Adrenal gland (tissue), 9 donors: ENCODE measurements at regions not wholly inside any gene's neighbourhood (a gene's known extent, or its start where the extent isn't known, plus 50 kb on each side); places are given as distances from the start of the nearest gene placed in this dataset.

Experiments
- DNase-seq, 7 donors: peaks; one replicate each; pipeline ENCODE4 v3.0.0-alpha.2; 2019 to 2020
- H3K27ac ChIP-seq, 5 donors: fragments of 200-600 bp; sonication (generic) in 4 of 5; 1 replicate in 3 of 5; 2 replicates in 2 of 5; pipeline versions ENCODE4 v1.5.1 to v1.8.0; 2016 to 2020; ENCODE audit warnings: mild to moderate bottlenecking in 1 of 5
- H3K27me3 ChIP-seq: fragments of 200-600 bp; 2 replicates; pipeline ENCODE4 v1.8.0; 2021
- H3K36me3 ChIP-seq, 2 donors: fragments of 200-600 bp; replicated peaks in 1 of 2; 1 replicate in 1 of 2; 2 replicates in 1 of 2; pipeline versions ENCODE4 v1.5.1 to v1.8.0; 2018 to 2022
- H3K4me1 ChIP-seq, 2 donors: fragments of 200-600 bp; replicated peaks in 1 of 2; 1 replicate in 1 of 2; 2 replicates in 1 of 2; pipeline versions ENCODE4 v1.5.1 to v1.8.0; 2018 to 2021
- H3K4me3 ChIP-seq, 4 donors: fragments of 200-600 bp; sonication (generic) in 3 of 4; one replicate each; pipeline ENCODE4 v1.5.1; 2016 to 2018
- H3K9me3 ChIP-seq, 3 donors: fragments of 200-600 bp; sonication (generic) in 1 of 3; replicated peaks in 1 of 3; 1 replicate in 2 of 3; 2 replicates in 1 of 3; pipeline versions ENCODE4 v1.5.1 to v1.8.0; 2016 to 2021
- CTCF ChIP-seq, 6 experiments: fragments of 450-650 bp in 4 of 6; fragments of 200-600 bp in 2 of 6; sonication (generic) in 1 of 6; IDR thresholded peaks; 1 replicate in 5 of 6; 2 replicates in 1 of 6; pipeline versions ENCODE4 v1.5.1 to v1.8.0; 2016 to 2021; ENCODE audit warnings: antibody characterized with exemption in 6 of 6, mild to moderate bottlenecking in 2 of 6, moderate library complexity in 1 of 6
- POLR2A ChIP-seq, 2 donors: fragments of 450-650 bp; IDR thresholded peaks; one replicate each; pipeline ENCODE4 v1.6.1; 2017; ENCODE audit warnings: antibody characterized with exemption in 2 of 2, mild to moderate bottlenecking in 2 of 2, moderate library complexity in 1 of 2
- WGBS, 4 donors: extraction: QIAGEN DNeasy Blood & Tissue Kit in 2 of 4; methylation state at CpG; one replicate each; pipeline versions ENCODE4 v1.1.5 to v1.1.7; 2013 to 2017; 5-methylcytosine and 5-hydroxymethylcytosine counted together
- intact Hi-C, 2 donors: fragments of 100-400 bp; cut with DNase I; formaldehyde crosslinking; loops; one replicate each; pipeline versions ENCODE4 v1.14.1 to v1.15.0; 2022 to 2023
- donor health status: healthy with polysubstance abuse.
- donor health status: Bipolar disorder and iron deficiency.
- donor health status: DM: yes; HTN: yes; CAD: no.
- donor health status: DM: no; HTN: no; CAD: no.
- donor health status: DM: no; HTN: no; CAD: no.

GRCh38 chr3:144296808-144297207 lies 325.2 kb downstream of the DIPK2A start:
- TF ChIP-seq CTCF (IDR thresholded peaks at IDR 0.05) (no peak), POLR2A (IDR thresholded peaks at IDR 0.05) (no peak)
- no peak overlapping the region for H3K27ac ChIP-seq
- no peaks in the 10 kb centered on the region for H3K36me3 ChIP-seq
- H3K27me3 ChIP-seq: no peaks in the 10 kb centered on the region
- intact Hi-C loops: no loop called here
- peaks cover 0 to 8% (median 0%) of the 10 kb centered on the region in 3 donors for H3K9me3 ChIP-seq
- no peaks in the 10 kb centered on the region for H3K4me1 ChIP-seq
- no peak overlapping the region for H3K4me3 ChIP-seq
- DNase-seq: no peak

DNA sequence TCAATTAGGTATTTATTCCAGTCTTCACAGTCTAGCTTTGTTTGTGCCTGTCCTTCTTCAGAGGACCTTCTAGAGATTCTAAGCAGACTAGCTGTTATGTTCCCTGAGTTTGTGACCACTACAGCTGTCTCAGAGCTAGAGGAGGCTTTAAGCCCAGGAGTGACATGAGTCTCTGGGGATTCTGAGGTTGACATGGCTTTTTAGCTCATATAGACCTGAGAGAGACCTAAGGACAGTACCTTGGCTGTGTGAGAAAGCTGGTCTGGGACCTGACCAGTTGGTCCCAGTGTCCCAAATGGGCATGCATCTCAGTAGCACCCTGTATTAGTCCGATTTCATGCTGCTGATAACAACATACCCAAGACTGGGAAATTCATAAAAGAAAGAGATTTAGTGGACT lies 330.2 kb downstream of the DIPK2A start:
- H3K27ac ChIP-seq: no peak overlapping the region
- no peak overlapping the region for H3K4me3 ChIP-seq
- H3K9me3 ChIP-seq: peaks cover 0 to 8% (median 0%) of the 10 kb centered on the region in 3 donors
- H3K36me3 ChIP-seq: no peaks in the 10 kb centered on the region
- H3K4me1 ChIP-seq: no peaks in the 10 kb centered on the region
- intact Hi-C loops: no loop called here
- no peak for TF ChIP-seq CTCF (IDR thresholded peaks at IDR 0.05)
- no peak for TF ChIP-seq POLR2A (IDR thresholded peaks at IDR 0.05)
- no peaks in the 10 kb centered on the region for H3K27me3 ChIP-seq
- 60 to 82% (median 72%) methylated on average over 1 of the region's 1 CpG for WGBS, 4 donors
- no peak for DNase-seq

DNA sequence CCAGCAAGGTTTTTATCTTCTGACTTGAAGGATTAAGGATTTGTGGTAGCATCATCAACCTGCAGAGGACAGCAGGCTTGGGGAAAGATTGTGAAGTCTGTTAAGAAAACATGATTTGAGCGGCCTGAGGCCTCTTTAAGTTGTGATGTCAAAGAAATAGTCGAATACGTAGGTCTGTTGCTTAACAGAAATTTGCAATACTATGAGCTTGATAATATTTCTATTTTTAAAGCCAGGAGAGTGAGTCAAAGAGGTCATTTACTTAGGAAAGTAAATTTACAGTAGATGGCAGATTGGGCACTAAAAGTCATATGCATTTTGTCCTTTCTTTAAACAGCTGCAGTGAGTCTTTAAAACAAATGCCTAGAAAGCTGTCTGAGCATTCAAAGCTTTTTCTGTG lies 336.3 kb downstream of the DIPK2A start:
- H3K9me3 ChIP-seq: no peaks in the 10 kb centered on the region
- H3K4me1 ChIP-seq: no peaks in the 10 kb centered on the region
- 64 to 73% (median 68%) methylated on average over 3 of the region's 3 CpGs for WGBS, 4 donors
- no peak for TF ChIP-seq POLR2A (IDR thresholded peaks at IDR 0.05)
- no peak for TF ChIP-seq CTCF (IDR thresholded peaks at IDR 0.05)
- no peak overlapping the region for H3K4me3 ChIP-seq
- H3K27ac ChIP-seq: no peak overlapping the region
- no peaks in the 10 kb centered on the region for H3K27me3 ChIP-seq
- H3K36me3 ChIP-seq: no peaks in the 10 kb centered on the region
- intact Hi-C loops: no loop called here
- no peak for DNase-seq

DNA sequence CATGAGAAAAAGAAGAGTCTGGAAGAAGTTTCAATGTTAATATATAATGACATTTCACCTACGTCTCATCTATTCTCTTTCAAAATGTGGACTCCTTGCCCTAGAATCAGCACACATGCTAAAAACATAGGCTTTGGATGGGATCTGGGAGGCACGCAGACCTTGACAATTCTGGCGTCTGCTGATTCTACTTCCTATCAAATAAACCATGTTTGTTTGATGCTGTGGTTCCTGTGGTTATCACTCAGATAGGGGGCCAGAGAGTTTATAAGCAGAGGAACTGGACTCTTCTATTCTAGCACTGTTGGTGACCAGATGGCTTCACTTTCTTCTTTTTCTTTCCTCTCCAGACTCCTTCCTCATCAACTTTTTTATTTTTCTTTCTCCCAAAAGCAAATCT lies 336.8 kb downstream of the DIPK2A start:
- WGBS, 4 donors: 61 to 79% (median 63%) methylated on average over 3 of the region's 3 CpGs
- H3K9me3 ChIP-seq: no peaks in the 10 kb centered on the region
- no peak overlapping the region for H3K4me3 ChIP-seq
- no peak for TF ChIP-seq CTCF (IDR thresholded peaks at IDR 0.05)
- no peak for TF ChIP-seq POLR2A (IDR thresholded peaks at IDR 0.05)
- no peak overlapping the region for H3K27ac ChIP-seq
- no peaks in the 10 kb centered on the region for H3K4me1 ChIP-seq
- H3K36me3 ChIP-seq: no peaks in the 10 kb centered on the region
- no peak for DNase-seq
- no peaks in the 10 kb centered on the region for H3K27me3 ChIP-seq
- intact Hi-C loops: no loop called here
